GM18909 (cell line): ENCODE measurements at regions not wholly inside any gene's neighbourhood (a gene's known extent, or its start where the extent isn't known, plus 50 kb on each side); places are given as distances from the start of the nearest gene placed in this dataset.
A peak's percentile ranks its signal among the peaks of the same experiment; 100 is the strongest.

Experiments used
- ATAC-seq: cut with Tn5 transposase; IDR thresholded peaks from one replicate; pipeline ENCODE4 v1.9.1; 2021; ENCODE audit warnings: mild to moderate bottlenecking; ENCODE audit not compliant: unreplicated experiment, poor library complexity

DNA sequence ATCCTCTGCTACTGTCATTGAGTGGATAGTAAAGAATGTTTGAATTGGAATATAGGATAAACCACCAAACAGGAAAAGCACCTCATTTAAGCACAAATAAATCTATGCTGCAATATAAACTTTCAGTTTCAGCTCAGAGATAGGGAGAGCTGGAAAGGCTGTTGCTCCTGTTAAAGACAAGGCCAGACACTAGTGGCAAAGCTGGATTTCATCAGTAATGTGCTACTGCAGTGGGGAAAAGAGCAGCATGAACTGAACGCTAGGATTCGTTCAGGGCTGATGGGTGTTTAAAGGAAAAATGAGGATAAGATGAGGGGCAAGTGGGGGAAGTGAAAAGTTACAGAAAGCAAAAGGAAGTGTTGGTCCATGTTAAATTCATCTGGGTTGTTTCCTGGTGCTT is 775.4 kb upstream of the COBL start:
- ATAC-seq = no peak

DNA sequence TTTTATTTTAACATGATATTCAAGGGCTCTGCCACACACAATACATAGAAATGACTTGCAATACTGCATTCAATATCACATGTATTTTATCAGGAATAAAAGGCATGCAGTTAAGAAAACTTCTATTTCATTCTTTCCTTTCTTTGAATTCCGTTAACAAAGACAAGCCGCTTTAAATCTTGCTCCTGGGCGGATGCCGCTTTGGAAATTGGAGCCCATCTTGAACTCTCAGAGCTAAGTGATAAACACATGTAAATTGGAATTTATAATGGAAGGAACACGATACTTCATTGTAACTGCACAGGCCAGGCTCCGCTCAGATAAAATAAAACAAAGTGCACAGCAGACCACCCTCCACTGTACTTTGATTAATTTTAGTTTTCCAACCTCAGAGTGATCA is 774.5 kb upstream of the COBL start:
- ATAC-seq = no peak

DNA sequence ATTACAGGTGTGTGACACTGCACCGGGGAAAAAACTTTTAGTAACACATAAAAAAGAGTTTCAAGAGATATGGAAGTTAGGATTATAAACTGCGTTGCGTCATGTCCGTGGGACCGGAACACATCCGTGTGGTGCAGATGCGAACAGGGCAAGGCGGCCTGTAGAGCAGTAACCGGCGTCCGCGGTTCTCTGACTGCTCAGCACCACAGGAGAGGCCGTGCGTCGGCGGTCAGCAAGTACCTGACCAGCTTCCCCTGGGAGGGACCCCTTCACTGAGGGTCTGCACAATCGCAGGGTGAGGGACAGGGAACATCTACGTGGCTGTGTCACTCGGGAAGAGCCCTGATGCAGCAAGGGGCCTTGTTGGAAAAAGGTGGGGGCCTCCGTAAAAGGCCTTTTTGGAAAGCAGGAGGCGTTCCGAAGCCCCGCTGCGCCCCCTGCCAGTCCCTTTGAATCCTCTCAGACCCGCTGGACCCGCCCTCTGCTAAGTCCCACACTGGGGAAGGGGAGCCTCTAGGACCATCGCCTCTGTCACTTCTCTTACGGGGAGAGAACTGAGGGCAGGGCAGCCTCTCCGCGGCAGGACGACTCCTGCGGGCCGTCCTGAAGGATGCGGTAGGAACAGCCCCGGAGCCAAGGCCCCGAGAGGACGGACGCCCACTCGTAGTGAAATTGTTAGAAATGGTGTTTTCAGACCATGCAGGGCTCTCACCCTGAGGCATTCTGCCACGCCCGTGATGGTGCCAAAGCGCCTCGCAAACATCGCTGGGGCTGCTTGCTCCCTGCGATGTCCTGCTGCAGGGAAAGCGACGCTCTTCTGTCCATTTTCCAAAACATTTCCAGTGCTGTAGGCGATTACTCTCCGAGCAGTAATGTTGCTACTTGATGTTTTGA is 771.6 kb upstream of the COBL start:
- no peak for ATAC-seq

GRCh38 chr7:52085610-52086009 is 769.0 kb upstream of the COBL start:
- no peak for ATAC-seq

DNA sequence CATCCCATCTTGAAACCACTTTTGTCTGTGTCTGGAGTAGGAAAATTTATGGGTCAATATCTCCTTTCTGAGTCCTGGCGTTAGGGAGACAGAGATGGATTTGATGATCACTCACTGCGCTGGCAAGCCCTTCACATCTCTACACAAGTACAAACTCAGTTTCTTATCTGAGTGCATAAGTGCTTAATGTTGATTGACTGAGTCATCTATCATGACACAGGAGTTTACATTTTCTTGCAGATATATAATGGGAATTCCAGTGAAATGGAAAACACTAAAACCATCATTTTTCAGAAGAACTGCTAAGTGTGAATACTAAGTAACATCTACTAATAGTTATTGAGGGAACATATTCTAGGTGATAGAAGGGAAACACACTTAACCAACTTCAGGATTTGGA is 763.9 kb upstream of the COBL start:
- ATAC-seq = no peak

GRCh38 chr7:52079726-52080125 is 763.1 kb upstream of the COBL start:
- no peak for ATAC-seq

- ATAC-seq = no peak
Measured at GRCh38 chr7:52077571-52077970, 761.0 kb upstream of the COBL start.

DNA sequence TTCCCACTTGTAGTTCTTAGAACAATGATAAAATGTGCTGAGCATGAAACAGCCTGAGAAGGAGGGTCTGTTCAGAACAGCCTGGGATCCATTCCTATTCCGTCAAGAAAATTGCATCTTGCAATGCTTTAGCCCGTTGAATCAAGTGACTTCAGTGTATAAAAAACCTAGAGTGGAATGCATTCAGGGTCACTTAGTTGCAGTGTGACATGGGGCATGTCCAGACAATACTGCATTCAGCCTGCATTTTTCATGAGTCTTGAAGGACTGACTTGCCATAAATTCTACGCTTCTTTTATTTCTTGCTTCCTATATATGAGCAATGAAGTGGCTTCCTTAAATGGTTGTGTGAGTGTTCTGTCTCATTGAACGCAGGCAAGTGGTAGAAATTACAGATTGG is 758.3 kb upstream of the COBL start:
- ATAC-seq = no peak

- no peak for ATAC-seq
Measured at GRCh38 chr7:52074071-52074470, 757.5 kb upstream of the COBL start.

DNA sequence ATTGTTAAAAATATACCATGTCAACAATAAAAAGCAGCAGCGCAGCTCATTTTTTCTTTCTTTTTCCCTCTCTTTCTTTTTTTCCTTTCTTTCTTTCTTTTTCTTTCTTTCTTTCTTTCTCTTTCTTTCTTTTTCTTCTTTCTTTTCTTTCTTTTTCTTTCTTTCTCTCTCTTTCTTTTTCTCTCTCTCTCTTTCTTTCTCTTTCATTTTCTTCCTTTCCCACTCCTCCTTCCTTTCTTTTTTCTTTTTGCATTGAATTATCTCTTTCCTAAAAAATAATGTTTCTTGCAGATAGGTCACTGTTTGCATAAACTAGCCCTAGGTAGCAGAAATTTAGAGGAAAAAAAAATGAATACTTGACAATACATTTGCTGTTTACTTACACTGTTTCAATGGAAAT is 755.1 kb upstream of the COBL start:
- ATAC-seq = no peak

- ATAC-seq = no peak
Measured at GRCh38 chr7:52064493-52064892, 747.9 kb upstream of the COBL start.

DNA sequence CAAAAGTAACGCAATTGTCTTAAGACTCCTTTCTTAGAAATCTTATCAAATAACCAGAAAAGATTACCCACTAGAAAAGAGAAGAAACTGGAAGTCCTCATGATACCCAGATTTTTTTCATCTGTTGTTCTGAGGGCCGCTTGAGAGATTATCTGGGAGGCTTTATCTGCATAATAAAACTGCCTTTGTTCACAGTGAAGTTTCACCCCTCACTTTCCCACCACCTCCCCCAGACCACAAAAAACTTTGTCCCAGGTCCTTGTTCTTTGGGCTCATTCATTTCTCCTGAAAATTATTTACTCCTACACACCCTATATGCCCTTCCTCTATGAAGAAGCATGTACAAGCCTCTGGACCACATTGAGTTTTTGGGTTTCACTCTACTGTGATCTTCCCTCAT is 745.1 kb upstream of the COBL start:
- ATAC-seq = no peak

DNA sequence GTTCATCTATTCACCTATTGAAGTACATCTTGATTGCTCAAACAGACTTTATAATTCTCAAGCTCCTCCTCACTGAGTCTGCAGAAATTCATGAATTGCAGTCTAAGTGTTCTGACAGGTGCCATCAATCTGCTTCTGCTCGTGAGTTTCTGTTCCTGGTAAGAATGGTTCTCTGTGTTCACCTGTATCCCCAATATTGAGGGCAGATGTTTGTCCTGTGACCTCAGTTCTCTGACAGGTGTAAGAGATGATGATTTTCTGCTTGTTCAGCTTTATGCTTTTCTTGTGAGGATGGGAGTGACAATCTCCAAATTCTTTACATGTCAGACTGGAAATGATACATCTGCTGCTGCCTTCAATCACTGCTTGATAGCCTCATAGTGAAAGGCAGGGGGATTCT is 736.9 kb upstream of the COBL start:
- no peak for ATAC-seq

DNA sequence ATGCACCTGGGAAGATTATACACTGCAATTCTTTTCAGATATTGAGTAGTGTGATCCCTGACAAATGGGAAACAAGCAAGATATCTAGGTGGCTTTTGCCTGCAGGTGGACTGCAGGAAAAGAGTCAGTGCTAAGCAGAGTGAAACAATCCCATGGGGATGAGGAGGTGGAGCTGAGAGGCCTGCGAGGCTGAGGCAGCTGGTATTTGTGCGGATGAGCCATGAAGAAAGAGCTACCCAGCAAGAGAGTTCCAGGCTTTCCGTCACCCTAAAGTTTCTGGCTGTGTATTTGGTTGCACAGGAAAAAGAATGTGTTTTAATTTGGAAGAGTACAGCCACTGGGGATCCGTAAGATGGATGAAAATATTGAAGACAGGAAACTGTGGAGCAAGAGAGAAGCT is 714.1 kb upstream of the COBL start:
- ATAC-seq = no peak

- ATAC-seq = no peak
Measured at GRCh38 chr7:52026140-52026539, 709.5 kb upstream of the COBL start.

- no peak for ATAC-seq
Measured at GRCh38 chr7:52021343-52021742, 704.7 kb upstream of the COBL start.

- ATAC-seq = no peak
Measured at GRCh38 chr7:52018680-52019054, 702.1 kb upstream of the COBL start.

- peak; percentile 57 for ATAC-seq
Measured at GRCh38 chr7:52017802-52018679, 701.4 kb upstream of the COBL start.

DNA sequence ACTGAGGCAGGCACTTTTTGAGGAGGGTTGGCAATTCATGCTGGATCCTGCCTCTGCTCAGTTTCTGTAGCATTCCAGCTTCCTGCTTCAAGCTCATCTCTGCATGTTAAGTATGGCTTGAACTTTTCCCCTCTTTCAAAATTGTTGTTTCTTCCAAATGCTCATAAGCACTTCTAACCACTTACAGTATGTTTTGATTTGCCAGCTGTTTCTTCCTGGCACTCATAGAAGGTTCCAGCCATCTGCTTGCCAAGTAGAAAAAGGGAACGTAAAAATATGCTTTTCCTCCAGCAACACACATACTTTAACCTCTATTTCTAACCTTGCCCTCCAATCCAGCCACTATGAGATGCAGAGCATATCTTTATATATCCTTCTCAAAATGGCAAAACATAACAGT is 692.6 kb upstream of the COBL start:
- ATAC-seq = no peak

GRCh38 chr7:52006674-52007073 is 690.1 kb upstream of the COBL start:
- no peak for ATAC-seq

DNA sequence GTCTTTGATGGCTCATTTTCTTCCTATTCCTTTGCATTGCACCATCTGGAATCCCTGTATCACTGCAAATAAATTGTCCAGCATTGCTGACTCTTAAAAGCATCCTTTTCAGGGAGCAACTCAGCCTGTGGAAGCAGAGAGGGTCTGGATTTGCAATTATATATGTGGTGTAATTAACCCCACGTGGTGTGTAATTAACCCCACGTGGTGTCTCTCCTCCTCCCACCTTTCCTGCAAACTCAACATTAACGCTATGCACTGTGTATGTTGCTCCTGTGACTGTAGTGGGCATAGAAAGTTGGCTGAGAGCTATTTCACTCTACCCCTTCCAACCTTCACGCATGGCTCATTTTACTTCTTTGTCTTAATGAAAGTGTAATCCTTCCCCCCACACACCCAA is 689.0 kb upstream of the COBL start:
- no peak for ATAC-seq
